Kidney (tissue), 13 donors: ENCODE measurements at regions not wholly inside any gene's neighbourhood (a gene's known extent, or its start where the extent isn't known, plus 50 kb on each side); places are given as distances from the start of the nearest gene placed in this dataset.

ENCODE experiments used
- DNase-seq, 5 donors: peaks; one replicate each; pipeline ENCODE4 v3.0.0-alpha.2; 2013 to 2020
- FAIRE-seq: peaks from 2 replicates; lab custom pipeline; 2012; peaks lifted over from hg19 to GRCh38; lab: Jason Lieb, UNC
- H3K27ac ChIP-seq, 2 donors: one replicate each; pipeline ENCODE4 v1.7.0; 2013; ENCODE audit warnings: low read depth in 2 of 2, low read length in 2 of 2, inconsistent platforms in 1 of 2
- H3K27me3 ChIP-seq: one replicate; pipeline ENCODE4 v1.7.1; 2013; ENCODE audit warnings: low read length, inconsistent platforms; ENCODE audit not compliant: control insufficient read depth, insufficient read depth
- H3K36me3 ChIP-seq, 3 donors: one replicate each; pipeline versions ENCODE4 v1.7.0 to v1.7.1; 2013; ENCODE audit warnings: low read length in 3 of 3, control low read depth in 1 of 3, inconsistent platforms in 1 of 3; ENCODE audit not compliant: insufficient read depth in 3 of 3, control insufficient read depth in 2 of 3
- H3K4me1 ChIP-seq, 3 donors: one replicate each; pipeline versions ENCODE4 v1.7.0 to v1.7.1; 2013; ENCODE audit warnings: low read length in 3 of 3, inconsistent platforms in 1 of 3, low read depth in 1 of 3; ENCODE audit not compliant: control insufficient read depth in 2 of 3, insufficient read depth in 2 of 3
- H3K4me3 ChIP-seq, 3 donors: one replicate each; pipeline versions ENCODE4 v1.7.0 to v1.8.1; 2013; ENCODE audit warnings: low read length in 3 of 3, control low read depth in 1 of 3, inconsistent platforms in 1 of 3
- H3K9ac ChIP-seq, 3 donors: one replicate each; pipeline versions ENCODE4 v1.7.0 to v1.7.1; 2013; ENCODE audit warnings: low read length in 3 of 3, control low read depth in 1 of 3, inconsistent platforms in 1 of 3
- H3K9me3 ChIP-seq, 3 donors: one replicate each; pipeline versions ENCODE4 v1.7.0 to v1.7.1; 2013; ENCODE audit warnings: low read length in 3 of 3, control low read depth in 1 of 3, inconsistent platforms in 1 of 3; ENCODE audit not compliant: control insufficient read depth in 2 of 3, insufficient read depth in 1 of 3
- intact Hi-C: fragments of 100-400 bp; cut with DNase I; formaldehyde crosslinking; loops from one replicate; pipeline ENCODE4 v1.11.1; 2022
- TF ChIP-seq, protein P1 (sequence below): IDR thresholded peaks from 3 replicates; pipeline ENCODE4 v1.5.1; 2012; ENCODE audit warnings: mild to moderate bottlenecking, moderate library complexity, borderline replicate concordance; ENCODE audit not compliant: insufficient read depth; ENCODE audit errors: extremely low read depth
- donor health status: control.
- donor health status: control.
- donor health status: control.
- donor health status: control.
- donor health status: control.
- donor health status: DM: yes; HTN: yes; CAD: no.
- donor health status: Normal renal cell carcinoma (clear cell type).

DNA sequence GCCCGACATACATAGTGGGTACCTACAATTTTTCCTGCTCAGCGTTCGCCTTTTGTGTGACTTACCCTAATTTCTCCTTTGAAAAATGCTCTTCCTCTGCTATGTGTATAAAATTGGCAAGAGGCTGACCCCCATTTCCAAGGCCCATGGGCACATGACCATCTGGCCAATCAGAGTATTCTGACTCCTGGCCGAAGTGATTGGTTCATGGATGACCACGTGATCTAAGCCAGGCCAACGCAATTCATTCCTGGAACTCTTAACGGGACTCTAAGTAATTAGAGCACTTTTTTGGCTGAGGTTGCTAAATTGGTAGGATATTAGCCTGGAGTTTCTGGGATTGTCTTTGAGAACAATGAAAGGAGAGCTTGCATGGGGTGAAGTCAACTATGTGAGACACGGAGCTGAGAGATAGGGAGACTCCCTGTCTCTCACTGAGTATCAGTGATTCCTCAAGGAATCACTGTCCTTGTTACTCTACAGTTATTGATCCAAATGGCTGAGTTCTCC is 110.1 kb upstream of the TBX3 start:
- H3K9ac ChIP-seq = no peak overlapping the region
- TF ChIP-seq, protein P1, sequence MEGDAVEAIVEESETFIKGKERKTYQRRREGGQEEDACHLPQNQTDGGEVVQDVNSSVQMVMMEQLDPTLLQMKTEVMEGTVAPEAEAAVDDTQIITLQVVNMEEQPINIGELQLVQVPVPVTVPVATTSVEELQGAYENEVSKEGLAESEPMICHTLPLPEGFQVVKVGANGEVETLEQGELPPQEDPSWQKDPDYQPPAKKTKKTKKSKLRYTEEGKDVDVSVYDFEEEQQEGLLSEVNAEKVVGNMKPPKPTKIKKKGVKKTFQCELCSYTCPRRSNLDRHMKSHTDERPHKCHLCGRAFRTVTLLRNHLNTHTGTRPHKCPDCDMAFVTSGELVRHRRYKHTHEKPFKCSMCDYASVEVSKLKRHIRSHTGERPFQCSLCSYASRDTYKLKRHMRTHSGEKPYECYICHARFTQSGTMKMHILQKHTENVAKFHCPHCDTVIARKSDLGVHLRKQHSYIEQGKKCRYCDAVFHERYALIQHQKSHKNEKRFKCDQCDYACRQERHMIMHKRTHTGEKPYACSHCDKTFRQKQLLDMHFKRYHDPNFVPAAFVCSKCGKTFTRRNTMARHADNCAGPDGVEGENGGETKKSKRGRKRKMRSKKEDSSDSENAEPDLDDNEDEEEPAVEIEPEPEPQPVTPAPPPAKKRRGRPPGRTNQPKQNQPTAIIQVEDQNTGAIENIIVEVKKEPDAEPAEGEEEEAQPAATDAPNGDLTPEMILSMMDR = no peak

DNA sequence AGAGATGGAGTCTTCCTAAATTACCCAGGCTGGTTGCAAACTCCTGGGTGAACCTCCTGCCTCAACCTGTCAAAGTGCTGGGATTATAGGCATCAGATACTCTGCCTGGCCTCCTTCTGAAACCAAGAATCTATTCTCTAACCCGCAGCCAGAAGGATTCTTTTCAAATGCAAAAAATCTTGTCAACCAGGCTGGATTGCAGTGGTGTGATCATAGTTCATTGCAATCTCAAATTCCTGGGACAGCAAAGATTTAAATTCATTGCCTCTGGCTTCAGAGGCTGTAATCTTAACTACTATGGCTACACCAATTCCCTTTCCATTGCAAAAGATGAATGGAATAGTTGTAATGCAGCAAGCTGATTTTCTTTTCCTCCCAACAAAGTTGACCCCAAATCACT is 106.3 kb upstream of the TBX3 start:
- no peak overlapping the region for H3K4me3 ChIP-seq
- no peak overlapping the region for H3K9ac ChIP-seq
- no peaks in the 10 kb centered on the region for H3K9me3 ChIP-seq
- DNase-seq (no peak), FAIRE-seq (no peak)
- no peaks in the 10 kb centered on the region for H3K36me3 ChIP-seq
- intact Hi-C loops = no loop called here
- TF ChIP-seq, protein P1 = no peak
- H3K4me1 ChIP-seq = no peaks in the 10 kb centered on the region
- no peak overlapping the region for H3K27ac ChIP-seq
- H3K27me3 ChIP-seq = no peaks in the 10 kb centered on the region

More for the DNA sequence above, 110.1 kb upstream of the TBX3 start:
- H3K27me3 ChIP-seq = no peaks in the 10 kb centered on the region
- intact Hi-C loops = no loop called here
- DNase-seq = no peak
- no peak overlapping the region for H3K27ac ChIP-seq
- no peaks in the 10 kb centered on the region for H3K36me3 ChIP-seq
- FAIRE-seq = no peak
- H3K4me3 ChIP-seq = no peak overlapping the region
- no peaks in the 10 kb centered on the region for H3K9me3 ChIP-seq
- no peaks in the 10 kb centered on the region for H3K4me1 ChIP-seq

DNA sequence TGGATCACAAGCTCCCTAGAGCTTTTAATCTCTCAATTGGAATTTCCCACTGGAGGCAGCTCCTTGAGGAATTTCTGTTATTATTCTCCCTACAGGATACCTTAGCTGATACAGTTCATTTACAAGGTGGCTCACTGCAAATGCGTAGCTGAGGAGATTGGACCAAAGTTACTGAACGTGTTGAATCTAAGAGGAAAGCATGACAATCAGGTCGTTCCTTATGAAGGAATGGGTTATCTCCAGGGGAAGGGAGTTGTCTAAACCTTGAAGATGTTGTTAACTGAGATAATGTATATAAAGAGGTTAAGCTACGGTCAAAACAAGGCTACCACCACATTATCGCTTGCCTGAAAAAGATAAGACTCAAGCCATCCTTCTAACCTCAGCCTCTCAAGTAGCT is 105.8 kb upstream of the TBX3 start:
- no peaks in the 10 kb centered on the region for H3K9me3 ChIP-seq
- FAIRE-seq (no peak), DNase-seq (no peak)
- no peak overlapping the region for H3K4me3 ChIP-seq
- no peaks in the 10 kb centered on the region for H3K36me3 ChIP-seq
- intact Hi-C loops = no loop called here
- no peak overlapping the region for H3K27ac ChIP-seq
- H3K4me1 ChIP-seq = no peaks in the 10 kb centered on the region
- H3K9ac ChIP-seq = no peak overlapping the region
- TF ChIP-seq, protein P1 = no peak
- no peaks in the 10 kb centered on the region for H3K27me3 ChIP-seq

DNA sequence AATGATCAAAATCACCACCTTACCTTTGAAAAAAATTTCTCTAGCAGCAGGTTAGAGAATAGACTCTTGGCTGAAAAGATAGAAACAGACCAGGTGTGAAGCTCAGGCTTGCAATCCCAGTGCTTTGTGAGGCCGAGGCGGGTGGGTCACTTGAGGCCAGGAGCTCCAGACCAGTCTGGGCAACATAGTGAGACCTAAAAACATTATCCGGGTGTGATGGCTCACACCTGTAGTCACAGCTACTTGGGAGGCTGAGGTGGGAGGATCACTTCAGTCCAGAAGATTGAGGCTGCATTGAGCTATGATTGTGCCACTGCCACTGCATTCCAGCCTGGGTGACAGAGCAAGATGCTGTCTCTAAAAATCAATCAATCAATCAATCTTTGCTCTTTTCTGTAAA is 105.3 kb upstream of the TBX3 start:
- FAIRE-seq (no peak), DNase-seq (no peak)
- H3K36me3 ChIP-seq = no peaks in the 10 kb centered on the region
- H3K9me3 ChIP-seq = no peaks in the 10 kb centered on the region
- no peaks in the 10 kb centered on the region for H3K4me1 ChIP-seq
- TF ChIP-seq, protein P1 = no peak
- no peaks in the 10 kb centered on the region for H3K27me3 ChIP-seq
- H3K4me3 ChIP-seq = no peak overlapping the region
- intact Hi-C loops = no loop called here
- H3K9ac ChIP-seq = no peak overlapping the region
- no peak overlapping the region for H3K27ac ChIP-seq
